Suprapubic skin (tissue), 3 donors: ENCODE measurements at regions not wholly inside any gene's neighbourhood (a gene's known extent, or its start where the extent isn't known, plus 50 kb on each side); places are given as distances from the start of the nearest gene placed in this dataset.

Experiments
- CTCF ChIP-seq, 2 donors: fragments of 200-600 bp in 1 of 2; fragments of 450-650 bp in 1 of 2; sonication (generic) in 1 of 2; IDR thresholded peaks; one replicate each; pipeline ENCODE4 v1.5.1; 2016 to 2019; ENCODE audit warnings: antibody characterized with exemption in 2 of 2, mild to moderate bottlenecking in 1 of 2, moderate library complexity in 1 of 2
- POLR2AphosphoS5 ChIP-seq, 3 donors: sonication (generic); formaldehyde crosslinking; IDR thresholded peaks; one replicate each; pipeline ENCODE4 v1.6.1; 2017; ENCODE audit warnings: antibody characterized with exemption in 3 of 3

DNA sequence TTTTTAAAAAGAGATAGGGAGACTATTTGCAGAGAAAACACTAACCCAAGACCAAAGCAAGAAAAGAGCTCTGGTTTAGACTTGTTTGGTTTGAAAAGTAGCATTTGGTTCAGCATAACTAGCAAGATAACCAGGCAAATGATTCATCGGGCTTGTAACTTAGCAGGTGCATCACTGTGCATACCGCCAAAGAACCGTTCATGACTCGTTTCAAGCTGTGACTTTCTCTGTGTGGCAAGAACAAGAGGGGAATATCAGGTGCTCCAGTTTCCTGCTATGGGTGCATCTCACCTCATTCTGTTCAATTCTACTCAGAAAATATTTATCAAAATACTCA, 244.9 kb downstream of the ETAA1 start:
- TF ChIP-seq POLR2AphosphoS5 (IDR thresholded peaks at IDR 0.05) (no peak), CTCF (IDR thresholded peaks at IDR 0.05) (no peak)
